HG03575 (cell line): ENCODE measurements at regions not wholly inside any gene's neighbourhood (a gene's known extent, or its start where the extent isn't known, plus 50 kb on each side); places are given as distances from the start of the nearest gene placed in this dataset.

Source experiments
- ATAC-seq: cut with Tn5 transposase; IDR thresholded peaks from one replicate; pipeline ENCODE4 v1.9.1; 2021; ENCODE audit not compliant: unreplicated experiment, insufficient number of reproducible peaks, low FRiP score; ENCODE audit errors: extremely low read depth

GRCh38 chr2:121994238-121995206, 239.1 kb downstream of the TSN start:
- ATAC-seq = no peak

GRCh38 chr2:121998751-121999150, 243.3 kb downstream of the TSN start:
- ATAC-seq = no peak

DNA sequence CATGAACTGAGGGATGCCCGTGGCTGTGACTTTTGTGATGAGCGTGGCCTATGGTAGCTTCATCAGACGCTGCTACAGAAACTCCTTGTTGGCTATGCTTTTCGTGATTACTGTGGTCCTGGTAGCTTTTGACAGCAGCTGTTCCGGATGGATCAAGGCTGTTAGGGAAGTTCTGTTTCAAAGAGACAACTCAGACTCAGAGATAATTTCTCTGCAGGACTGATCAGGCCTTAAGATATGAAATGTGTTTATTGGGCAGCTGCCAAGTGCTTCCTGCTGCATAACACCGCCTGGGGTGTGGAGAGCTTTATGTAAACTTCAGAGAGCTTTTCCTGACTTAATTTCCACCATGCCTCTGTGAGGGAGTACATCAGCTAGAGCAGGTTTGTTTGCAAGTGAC, 243.8 kb downstream of the TSN start:
- ATAC-seq = no peak

DNA sequence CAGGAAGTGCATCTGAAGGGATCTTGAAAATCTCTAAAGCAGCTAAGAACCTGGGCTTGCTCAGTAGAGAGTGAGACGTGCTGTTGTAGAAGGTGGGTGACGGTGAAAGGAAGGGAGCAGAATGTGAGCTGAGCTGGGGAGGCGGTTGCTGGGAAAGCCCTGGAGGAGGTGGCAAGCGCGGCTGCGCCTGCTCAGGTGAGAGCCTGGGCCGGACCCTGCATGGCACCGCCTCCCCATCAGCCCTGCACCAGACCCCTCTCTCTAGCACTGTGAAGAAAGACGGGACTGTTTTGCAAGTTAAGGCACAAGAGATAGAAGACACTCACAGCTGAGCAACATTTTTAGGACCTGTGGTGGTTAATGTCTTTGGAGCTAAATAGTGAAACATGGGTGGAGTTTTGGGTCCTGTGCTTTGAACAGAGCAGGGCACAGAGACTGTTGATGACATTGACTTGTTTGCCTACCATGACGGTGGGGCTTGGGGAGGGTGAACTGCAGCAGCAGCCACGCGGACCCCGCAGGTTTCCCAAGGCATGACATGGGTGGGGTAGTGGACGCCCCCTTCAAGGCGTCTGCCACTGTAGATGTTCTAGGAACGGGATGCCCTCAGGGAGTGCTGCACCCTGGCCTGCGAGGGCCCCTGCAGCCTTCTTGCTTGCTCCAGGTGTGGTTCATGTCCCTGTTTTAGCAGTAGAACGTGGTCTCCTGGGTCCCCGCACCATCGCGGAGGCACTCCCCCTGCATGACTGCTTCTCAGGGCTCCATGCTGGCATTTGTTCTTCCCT, 245.3 kb downstream of the TSN start:
- no peak for ATAC-seq

DNA sequence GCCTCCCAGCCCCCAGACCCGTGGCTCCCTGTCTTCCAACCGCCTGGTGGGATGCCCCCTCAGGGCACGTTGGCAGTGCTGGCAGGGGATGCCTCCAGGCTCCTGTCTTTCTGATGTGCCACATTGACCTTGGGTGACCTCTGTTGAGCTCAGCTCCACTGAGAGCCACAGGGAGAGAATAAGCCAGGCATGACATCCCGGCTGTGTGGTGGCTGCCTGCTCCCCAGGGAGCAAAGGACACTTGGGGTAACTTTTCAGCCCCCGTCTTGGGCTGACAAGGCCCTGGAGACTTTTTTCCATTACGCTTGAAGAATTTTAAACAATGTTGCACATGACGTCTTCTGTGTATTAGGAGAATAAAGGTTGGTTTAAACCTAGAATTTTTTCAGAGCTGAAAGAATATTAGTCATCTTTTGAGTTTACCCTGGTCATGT, 246.0 kb downstream of the TSN start:
- ATAC-seq = no peak

DNA sequence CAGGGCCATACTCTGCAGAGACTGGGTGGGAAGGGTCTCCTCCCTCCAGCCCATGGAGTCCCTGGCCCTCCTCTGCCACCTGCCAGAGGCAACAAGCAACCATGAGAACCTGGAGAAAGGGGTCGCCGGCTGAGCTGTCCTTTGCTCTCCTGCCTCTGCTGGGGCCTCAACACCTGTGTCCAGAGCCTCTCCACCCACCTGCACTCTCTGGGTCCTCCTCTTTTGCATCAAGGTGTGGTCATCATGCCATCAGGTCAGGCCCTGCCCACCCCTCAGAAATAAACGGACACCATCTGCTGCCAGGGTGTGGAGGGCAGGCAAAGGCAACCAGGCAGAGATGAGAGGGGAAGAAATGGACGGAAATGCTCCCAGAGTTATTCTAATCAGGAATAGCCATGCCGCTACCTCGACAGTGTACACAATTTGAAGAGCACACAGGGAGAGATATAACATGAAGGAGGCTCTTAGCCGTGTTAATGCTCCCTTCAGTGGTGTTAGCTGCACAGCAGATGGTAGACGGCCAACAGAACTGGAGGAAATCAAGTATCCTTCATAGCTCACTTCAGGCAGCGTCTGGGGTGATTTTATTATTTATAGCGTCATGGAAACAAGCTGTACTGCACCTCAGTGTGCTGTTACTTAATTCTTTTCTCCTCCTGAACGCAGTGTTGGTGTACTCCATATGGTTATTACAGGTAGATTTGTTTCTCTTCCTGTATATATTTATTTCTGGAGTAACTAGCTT, 247.9 kb downstream of the TSN start:
- no peak for ATAC-seq

DNA sequence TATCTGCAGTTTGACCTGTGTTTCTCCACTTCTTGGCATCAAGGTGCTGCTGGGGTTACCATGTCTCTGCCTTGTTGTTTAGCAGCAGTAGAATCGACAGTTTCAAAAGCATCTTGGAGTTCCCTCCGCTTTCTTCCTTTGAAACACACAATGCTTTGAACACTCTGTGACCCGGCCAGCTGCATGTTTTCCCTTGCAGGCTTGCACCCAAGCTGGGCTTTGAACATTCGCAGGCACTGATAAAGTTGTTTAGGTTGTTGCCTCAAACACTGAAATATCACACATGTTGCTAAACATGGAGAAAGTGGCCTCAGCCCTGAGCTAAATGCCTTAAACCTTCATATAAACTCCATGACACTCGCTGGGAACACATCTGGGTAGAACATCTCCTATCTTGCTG, 251.7 kb downstream of the TSN start:
- no peak for ATAC-seq

DNA sequence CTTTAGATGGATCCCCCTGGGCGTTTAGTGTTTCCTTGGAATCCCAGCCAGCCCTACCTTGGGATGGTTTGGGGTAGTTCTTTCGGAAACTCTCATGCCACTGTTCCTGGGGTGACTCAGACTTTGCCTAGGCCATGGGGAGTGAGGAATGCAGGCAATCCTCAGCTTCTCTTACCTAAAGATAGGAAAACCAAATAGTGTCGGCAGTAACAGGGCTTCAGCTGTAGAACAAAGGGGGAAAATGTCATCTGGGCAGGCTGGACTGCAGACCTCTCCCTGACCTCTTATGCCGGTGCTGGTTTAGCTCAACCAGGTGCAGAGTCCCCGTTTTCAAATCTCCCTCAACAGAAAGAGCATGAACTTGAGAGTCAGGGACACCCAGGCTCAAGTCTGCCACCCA, 252.1 kb downstream of the TSN start:
- ATAC-seq = no peak

GRCh38 chr2:122009561-122009960, 254.1 kb downstream of the TSN start:
- ATAC-seq = no peak

DNA sequence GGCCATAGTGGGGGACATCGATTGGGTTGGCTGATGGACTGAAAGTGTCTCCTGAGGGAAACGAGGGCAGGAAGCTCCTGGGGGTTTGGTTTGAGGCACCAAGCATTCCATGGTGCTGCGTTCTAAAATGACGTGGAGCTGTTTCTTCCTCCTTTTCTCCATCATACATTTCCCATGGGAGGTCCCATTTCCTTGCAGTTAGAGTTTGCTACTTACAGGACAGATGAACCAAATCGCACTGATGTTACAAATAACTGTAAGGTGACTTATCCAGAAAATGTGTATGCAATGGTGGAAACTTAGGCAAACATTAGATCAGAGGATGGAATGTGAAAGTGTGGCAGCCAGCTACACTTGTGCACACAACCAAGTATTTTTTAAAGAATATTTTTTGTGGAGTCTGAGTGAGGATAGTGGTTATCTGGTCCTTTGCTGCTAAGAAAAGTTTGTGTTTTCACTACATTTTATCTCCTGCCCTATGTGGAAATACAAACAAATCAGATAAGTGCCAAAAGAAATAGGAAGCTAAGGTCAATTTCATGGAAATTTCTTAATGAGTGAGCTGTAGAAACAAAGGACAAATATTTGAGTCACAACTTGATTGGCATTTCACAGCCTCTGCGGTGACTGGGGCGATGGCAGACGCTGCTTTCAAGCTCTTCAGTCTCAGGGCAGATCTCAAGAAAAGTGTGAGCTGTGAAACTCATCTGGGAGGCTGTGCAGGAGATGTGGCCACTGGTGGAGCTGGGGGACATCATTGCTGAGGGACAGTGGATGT, 256.2 kb downstream of the TSN start:
- no peak for ATAC-seq

- no peak for ATAC-seq
These were observed 263.3 kb downstream of the TSN start for GRCh38 chr2:122018736-122019135.

- ATAC-seq = no peak
These were observed 264.3 kb downstream of the TSN start for GRCh38 chr2:122019724-122020123.

GRCh38 chr2:122020377-122020776, 264.9 kb downstream of the TSN start:
- no peak for ATAC-seq

DNA sequence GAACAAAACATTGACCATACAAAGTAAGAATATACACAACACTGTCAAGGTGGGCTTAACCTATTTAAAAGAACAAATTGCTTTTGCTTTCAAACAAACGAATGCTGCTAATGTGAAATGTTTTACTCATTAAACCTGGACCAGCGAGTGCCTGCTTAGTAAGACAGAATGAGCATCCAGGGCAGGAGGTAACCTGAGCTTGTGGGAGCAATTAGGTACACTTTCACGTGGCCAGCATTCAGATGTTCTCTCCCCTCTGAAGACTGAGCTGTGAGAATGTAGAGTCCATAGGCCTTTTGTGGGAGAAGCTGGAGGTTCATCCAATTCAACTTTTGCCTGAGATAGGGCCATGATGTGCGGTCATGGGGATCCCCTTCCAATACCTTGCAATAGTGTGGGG, 266.5 kb downstream of the TSN start:
- ATAC-seq = no peak

GRCh38 chr2:122022531-122022930, 267.1 kb downstream of the TSN start:
- no peak for ATAC-seq

DNA sequence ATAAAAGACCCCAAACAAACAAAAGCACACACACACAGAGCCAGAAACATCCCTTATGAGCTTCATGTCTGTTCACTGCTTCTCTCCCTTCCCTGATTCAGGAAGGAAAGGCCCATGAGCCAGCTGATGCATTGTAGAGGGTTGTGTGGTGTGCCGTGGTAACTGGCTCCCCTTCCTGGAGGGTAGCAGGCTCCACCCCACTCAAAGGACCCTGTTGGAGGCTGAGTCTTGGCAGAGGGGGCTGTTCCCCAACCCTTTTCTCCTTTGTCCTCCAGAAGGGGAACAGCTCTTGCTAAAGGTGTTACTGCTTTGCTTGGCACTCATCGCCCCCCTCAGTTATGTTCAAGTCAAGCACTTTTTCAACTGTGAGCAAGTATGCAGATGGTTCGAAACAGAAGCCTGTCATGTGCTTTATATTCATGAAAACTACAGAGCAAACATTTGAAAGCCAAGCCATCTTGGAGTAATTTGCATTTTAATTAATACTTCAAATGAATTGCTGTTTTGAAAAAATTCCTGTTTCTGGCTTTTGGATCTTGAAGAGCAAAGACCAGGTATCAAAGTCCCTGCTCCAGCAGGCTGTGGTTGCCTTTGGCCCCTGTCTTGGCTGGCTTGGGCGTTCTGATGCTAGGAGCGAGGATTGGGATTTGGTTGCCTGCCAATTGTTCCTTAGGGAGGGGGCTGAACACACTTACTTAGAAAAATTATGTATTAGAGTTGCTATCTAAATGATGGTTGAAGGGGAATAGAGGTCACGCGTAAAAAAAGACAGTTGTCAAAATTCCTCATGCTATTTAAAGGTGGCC, 267.8 kb downstream of the TSN start:
- ATAC-seq = no peak

DNA sequence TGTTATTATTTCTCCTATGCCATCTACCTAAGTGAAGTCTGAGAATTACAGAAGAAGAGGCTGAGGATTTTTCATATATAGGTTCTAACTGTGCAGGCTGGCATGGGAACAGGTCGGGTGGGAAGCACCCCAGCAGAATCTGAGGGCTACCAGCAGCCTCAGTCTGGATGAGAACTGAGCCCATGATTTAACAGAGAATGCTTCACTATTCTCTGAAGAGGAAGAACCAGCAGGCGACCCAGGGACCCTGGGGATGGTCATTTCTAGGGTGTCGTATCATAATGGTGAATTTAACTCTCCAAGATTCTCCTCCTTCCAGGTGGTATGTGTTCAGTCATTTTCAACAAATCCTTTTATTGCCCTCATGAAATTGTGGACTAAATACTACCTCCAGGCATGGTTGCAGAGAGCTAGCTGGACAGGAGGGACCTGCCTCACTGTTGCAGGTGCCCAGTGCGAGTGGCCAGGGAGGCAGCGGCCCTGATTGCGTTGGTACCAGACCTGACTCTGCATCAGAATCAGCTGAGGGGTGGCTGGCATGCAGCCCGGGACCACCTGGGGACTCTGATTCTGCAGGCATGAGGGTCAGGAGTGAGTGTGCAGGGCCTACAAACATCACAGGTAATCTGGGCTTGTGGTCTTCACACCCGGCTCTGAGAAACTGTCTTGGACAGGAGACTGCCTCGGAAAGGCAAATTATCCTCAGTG, 272.2 kb downstream of the TSN start:
- no peak for ATAC-seq
